K562 (cell line): ENCODE measurements at regions not wholly inside any gene's neighbourhood (a gene's known extent, or its start where the extent isn't known, plus 50 kb on each side); places are given as distances from the start of the nearest gene placed in this dataset.

ENCODE experiments used
- ATAC-seq: fragments of 200-7000 bp; cut with Tn5 transposase; 3 replicates; pipeline ENCODE4 v1.9.1; 2020; ENCODE audit warnings: moderate library complexity
- BruUV-seq: library from RNA; stranded (reverse); fragments of 400-500 nt; replicated peaks from 2 replicates; lab custom pipeline; 2021; lab: Mats Ljungman, UMichigan
- CTCF ChIA-PET: fragments of 300-600 bp; formaldehyde crosslinking; extraction: SDS; loops from one replicate; lab custom pipeline; 2021; ENCODE audit warnings: low intra/inter-chr PET ratio; lab: Yijun Ruan, JAX
- POLR2A ChIA-PET: fragments of 300-600, 350-650 bp; sonication (Branson Sonifier 250); formaldehyde crosslinking; extraction: SDS; loops from one replicate; lab custom pipeline; 2021; ENCODE audit warnings: antibody characterized with exemption, inconsistent platforms; lab: Yijun Ruan, JAX
- DNase-seq, 4 experiments: peaks; one replicate each; pipeline versions ENCODE4 v3.0.0 to v3.0.0-alpha.2; 2011 to 2018; ENCODE audit warnings: low spot score in 3 of 4, mixed read lengths in 3 of 4; ENCODE audit errors: extremely low read depth in 1 of 4
- FAIRE-seq: peaks from 2 replicates; lab custom pipeline; 2011; peaks lifted over from hg19 to GRCh38; lab: Jason Lieb, UNC
- H2AFZ ChIP-seq: 2 replicates; pipeline ENCODE4 v1.6.0; 2011; ENCODE audit warnings: low read depth, low read length, control low read depth, inconsistent platforms
- H3K27ac ChIP-seq: fragments of 200-600 bp; 3 replicates; pipeline ENCODE4 v1.8.0; 2011; ENCODE audit warnings: low read depth, mild to moderate bottlenecking, control low read depth, inconsistent platforms, low read length, moderate library complexity, mixed read lengths; ENCODE audit errors: extremely low read depth
- H3K27me3 ChIP-seq, 2 experiments: fragments of 300-600 bp in 1 of 2; 2 replicates in 1 of 2; 3 replicates in 1 of 2; pipeline versions ENCODE4 v1.6.0 to v1.8.0; 2011; ENCODE audit warnings: inconsistent platforms in 2 of 2, low read length in 2 of 2, mild to moderate bottlenecking in 1 of 2, mixed read lengths in 1 of 2, moderate library complexity in 1 of 2; ENCODE audit not compliant: control insufficient read depth in 2 of 2, insufficient read depth in 2 of 2
- H3K36me3 ChIP-seq: fragments of 300-600 bp; 3 replicates; pipeline ENCODE4 v1.8.0; 2011; ENCODE audit warnings: mild to moderate bottlenecking, low read length, inconsistent platforms; ENCODE audit not compliant: control insufficient read depth, insufficient read depth
- H3K4me1 ChIP-seq, 2 experiments: fragments of 200-600 bp in 1 of 2; replicated peaks in 1 of 2; 2 replicates in 1 of 2; 3 replicates in 1 of 2; pipeline versions ENCODE4 v1.5.1 to v1.8.0; 2011; ENCODE audit warnings: inconsistent platforms in 2 of 2, low read length in 2 of 2, mild to moderate bottlenecking in 1 of 2, mixed read lengths in 1 of 2, moderate library complexity in 1 of 2; ENCODE audit not compliant: control insufficient read depth in 2 of 2, insufficient read depth in 2 of 2
- H3K4me2 ChIP-seq: 2 replicates; pipeline ENCODE4 v1.6.1; 2011; ENCODE audit warnings: low read length, control low read depth, inconsistent platforms, mixed read lengths; ENCODE audit not compliant: insufficient read depth
- H3K4me3 ChIP-seq: fragments of 200-600 bp; sonication (generic), shearing (Covaris generic); 2 replicates; pipeline ENCODE4 v1.5.1; 2016; ENCODE audit warnings: control low read depth, inconsistent platforms
- H3K79me2 ChIP-seq: fragments of 200-600 bp; 3 replicates; pipeline ENCODE4 v1.8.0; 2011; ENCODE audit warnings: low read length, inconsistent platforms; ENCODE audit not compliant: control insufficient read depth, insufficient read depth
- H3K9ac ChIP-seq, 2 experiments: 2 replicates each; pipeline versions ENCODE4 v1.6.0 to v1.6.1; 2011; ENCODE audit warnings: low read depth in 2 of 2, low read length in 2 of 2, control low read depth in 1 of 2, inconsistent platforms in 1 of 2, mild to moderate bottlenecking in 1 of 2, mixed read lengths in 1 of 2; ENCODE audit not compliant: insufficient read depth in 1 of 2
- H3K9me1 ChIP-seq: one replicate; pipeline ENCODE4 v1.6.0; 2011; ENCODE audit warnings: inconsistent platforms, mild to moderate bottlenecking, low read length, moderate library complexity; ENCODE audit not compliant: control insufficient read depth, insufficient read depth
- H3K9me3 ChIP-seq: replicated peaks from 2 replicates; pipeline ENCODE4 v1.5.1; 2011; ENCODE audit warnings: low read depth, low read length, inconsistent platforms; ENCODE audit not compliant: control insufficient read depth, insufficient read depth
- H4K20me1 ChIP-seq: replicated peaks from 2 replicates; pipeline ENCODE4 v1.6.1; 2011; ENCODE audit warnings: low read length, inconsistent platforms, mixed read lengths; ENCODE audit not compliant: control insufficient read depth, insufficient read depth
- CUX1 ChIP-seq: fragments of 200-800 bp; sonication (Bioruptor generic); IDR thresholded peaks from 2 replicates; pipeline ENCODE4 v1.6.1; 2016; ENCODE audit warnings: missing genetic modification characterization, missing compliant biosample characterization
- EP300 ChIP-seq: IDR thresholded peaks from 2 replicates; pipeline ENCODE4 v1.6.1; 2012; ENCODE audit warnings: low read length, improper control_type of control experiment
- ESRRA ChIP-seq: fragments of 450-650 bp; IDR thresholded peaks from 2 replicates; pipeline ENCODE4 v1.6.1; 2014; ENCODE audit warnings: low read depth, mild to moderate bottlenecking, moderate library complexity, borderline replicate concordance
- HIVEP1 ChIP-seq: fragments of 250-450 bp; sonication (Bioruptor Pico); IDR thresholded peaks from 2 replicates; pipeline ENCODE4 v1.4.0; 2020; ENCODE audit warnings: mild to moderate bottlenecking
- MAFK ChIP-seq: IDR thresholded peaks from 2 replicates; pipeline ENCODE4 v1.6.1; 2011; ENCODE audit warnings: low read length, improper control_type of control experiment
- NCOA2 ChIP-seq, 2 experiments: fragments of 450-650 bp; IDR thresholded peaks; 2 replicates each; pipeline ENCODE4 v1.6.1; 2018; ENCODE audit warnings: mild to moderate bottlenecking in 2 of 2, moderate library complexity in 1 of 2; ENCODE audit not compliant: partially characterized antibody in 2 of 2
- NR2F6 ChIP-seq: fragments of 450-650 bp; formaldehyde crosslinking; IDR thresholded peaks from 2 replicates; pipeline ENCODE4 v1.4.0; 2020; ENCODE audit warnings: mild to moderate bottlenecking
- SMAD2 ChIP-seq: fragments of 150-350 bp; IDR thresholded peaks from 2 replicates; pipeline ENCODE4 v1.6.1; 2014; ENCODE audit warnings: low read depth, mild to moderate bottlenecking, low read length
- SNIP1 ChIP-seq: fragments of 450-650 bp; IDR thresholded peaks from 2 replicates; pipeline ENCODE4 v1.7.1; 2017; ENCODE audit warnings: low read depth, mild to moderate bottlenecking
- ZNF143 ChIP-seq: sonication (generic); formaldehyde crosslinking; IDR thresholded peaks from 2 replicates; pipeline ENCODE4 v1.9.0; 2022; ENCODE audit warnings: mild to moderate bottlenecking, missing genetic modification reagents
- ZNF699 ChIP-seq: fragments of 250-450 bp; sonication (Bioruptor Pico); IDR thresholded peaks from 2 replicates; pipeline ENCODE4 v1.8.0; 2021; ENCODE audit warnings: mild to moderate bottlenecking, moderate library complexity; ENCODE audit not compliant: insufficient replicate concordance
- WGBS: fragments of 100-300 bp; shearing (Covaris generic); methylation state at CpG from one replicate; pipeline ENCODE4 v1.1.6; 2016; ENCODE audit warnings: low coverage, mixed read lengths; ENCODE audit not compliant: insufficient coverage; ENCODE audit errors: missing lambda C conversion rate; 5-methylcytosine and 5-hydroxymethylcytosine counted together
- in situ Hi-C: fragments of 300-500 bp; cut with MboI; formaldehyde crosslinking; loops from 4 replicates; pipeline ENCODE4 v1.15.0; 2018; ENCODE audit warnings: inconsistent platforms, mixed read lengths
- intact Hi-C: fragments of 100-400 bp; cut with micrococcal nuclease; formaldehyde crosslinking; loops from 2 replicates; pipeline ENCODE4 v1.14.2; 2022
- TF ChIP-seq, protein P1 (sequence below), 2 experiments: fragments of 450-650 bp in 1 of 2; sonication (generic) in 1 of 2; formaldehyde crosslinking; conservative IDR thresholded peaks; 2 replicates each; pipeline versions ENCODE4 v1.4.0 to v1.8.1; 2020 to 2022; ENCODE audit warnings: mild to moderate bottlenecking in 1 of 2, missing genetic modification reagents in 1 of 2
- TF ChIP-seq, protein P2 (sequence below): fragments of 450-650 bp; formaldehyde crosslinking; IDR thresholded peaks from 2 replicates; pipeline ENCODE4 v1.4.0; 2020; ENCODE audit warnings: mild to moderate bottlenecking

- TF ChIP-seq MAFK (no peak), EP300 (no peak), NCOA2 (IDR thresholded peaks at IDR 0.05; ENCODE audit: partially characterized antibody in 2 of 2) (no peak), ZNF699 (CRISPR knock-in tag) (no peak), SMAD2 (no peak), ZNF143 (CRISPR knock-in tag) (no peak), CUX1 (CRISPR knock-in tag) (no peak), ESRRA (no peak), NR2F6 (no peak), SNIP1 (no peak), HIVEP1 (CRISPR knock-in tag) (no peak)
- TF ChIP-seq, protein P1, sequence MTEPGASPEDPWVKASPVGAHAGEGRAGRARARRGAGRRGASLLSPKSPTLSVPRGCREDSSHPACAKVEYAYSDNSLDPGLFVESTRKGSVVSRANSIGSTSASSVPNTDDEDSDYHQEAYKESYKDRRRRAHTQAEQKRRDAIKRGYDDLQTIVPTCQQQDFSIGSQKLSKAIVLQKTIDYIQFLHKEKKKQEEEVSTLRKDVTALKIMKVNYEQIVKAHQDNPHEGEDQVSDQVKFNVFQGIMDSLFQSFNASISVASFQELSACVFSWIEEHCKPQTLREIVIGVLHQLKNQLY (CRISPR knock-in tag; conservative IDR thresholded peaks at IDR 0.05): no peak
- TF ChIP-seq, protein P2, sequence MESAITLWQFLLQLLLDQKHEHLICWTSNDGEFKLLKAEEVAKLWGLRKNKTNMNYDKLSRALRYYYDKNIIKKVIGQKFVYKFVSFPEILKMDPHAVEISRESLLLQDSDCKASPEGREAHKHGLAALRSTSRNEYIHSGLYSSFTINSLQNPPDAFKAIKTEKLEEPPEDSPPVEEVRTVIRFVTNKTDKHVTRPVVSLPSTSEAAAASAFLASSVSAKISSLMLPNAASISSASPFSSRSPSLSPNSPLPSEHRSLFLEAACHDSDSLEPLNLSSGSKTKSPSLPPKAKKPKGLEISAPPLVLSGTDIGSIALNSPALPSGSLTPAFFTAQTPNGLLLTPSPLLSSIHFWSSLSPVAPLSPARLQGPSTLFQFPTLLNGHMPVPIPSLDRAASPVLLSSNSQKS (CRISPR knock-in tag): no peak
- intact Hi-C loops: no loop called here
- 3% methylated on average over 2 of the region's 2 CpGs for WGBS
- Histone ChIP-seq H3K4me2 (no peak overlapping the region), H3K9me1 (no peaks in the 10 kb centered on the region), H3K79me2 (no peaks in the 10 kb centered on the region), H3K36me3 (no peaks in the 10 kb centered on the region), H3K27ac (no peak overlapping the region), H3K4me1 (no peaks in the 10 kb centered on the region), H4K20me1 (no peaks in the 10 kb centered on the region), H3K9ac (no peak overlapping the region), H3K4me3 (no peak overlapping the region), H3K27me3 (no peaks in the 10 kb centered on the region), H2AFZ (no peak overlapping the region), H3K9me3 (no peaks in the 10 kb centered on the region)
- BruUV-seq: no TSS peak
- FAIRE-seq (no peak), ATAC-seq (no peak), DNase-seq (no peak)
- in situ Hi-C loops: no loop called here
- POLR2A ChIA-PET: no interaction called here
- CTCF ChIA-PET: no interaction called here
Measured at GRCh38 chr3:21314688-21315087, 436.3 kb downstream of the ZNF385D start.
